Mucosa of stomach (tissue), 1 donor: ENCODE measurements at regions not wholly inside any gene's neighbourhood (a gene's known extent, or its start where the extent isn't known, plus 50 kb on each side); places are given as distances from the start of the nearest gene placed in this dataset.

Experiments
- H3K27me3 ChIP-seq: one replicate; pipeline ENCODE4 v1.7.0; 2013; ENCODE audit warnings: mild to moderate bottlenecking, low read length; ENCODE audit not compliant: control insufficient read depth, insufficient read depth
- H3K36me3 ChIP-seq: one replicate; pipeline ENCODE4 v1.7.0; 2013; ENCODE audit warnings: low read length; ENCODE audit not compliant: control insufficient read depth, insufficient read depth
- H3K4me1 ChIP-seq: one replicate; pipeline ENCODE4 v1.7.0; 2013; ENCODE audit warnings: mild to moderate bottlenecking, low read length; ENCODE audit not compliant: control insufficient read depth, insufficient read depth
- H3K4me3 ChIP-seq: one replicate; pipeline ENCODE4 v1.7.0; 2013; ENCODE audit warnings: low read length
- H3K9ac ChIP-seq: one replicate; pipeline ENCODE4 v1.7.0; 2013; ENCODE audit warnings: mild to moderate bottlenecking, low read length, moderate library complexity
- H3K9me3 ChIP-seq: one replicate; pipeline ENCODE4 v1.7.0; 2013; ENCODE audit warnings: mild to moderate bottlenecking, low read length, moderate library complexity; ENCODE audit not compliant: control insufficient read depth
- donor health status: Pancreatic carcinoma.

DNA sequence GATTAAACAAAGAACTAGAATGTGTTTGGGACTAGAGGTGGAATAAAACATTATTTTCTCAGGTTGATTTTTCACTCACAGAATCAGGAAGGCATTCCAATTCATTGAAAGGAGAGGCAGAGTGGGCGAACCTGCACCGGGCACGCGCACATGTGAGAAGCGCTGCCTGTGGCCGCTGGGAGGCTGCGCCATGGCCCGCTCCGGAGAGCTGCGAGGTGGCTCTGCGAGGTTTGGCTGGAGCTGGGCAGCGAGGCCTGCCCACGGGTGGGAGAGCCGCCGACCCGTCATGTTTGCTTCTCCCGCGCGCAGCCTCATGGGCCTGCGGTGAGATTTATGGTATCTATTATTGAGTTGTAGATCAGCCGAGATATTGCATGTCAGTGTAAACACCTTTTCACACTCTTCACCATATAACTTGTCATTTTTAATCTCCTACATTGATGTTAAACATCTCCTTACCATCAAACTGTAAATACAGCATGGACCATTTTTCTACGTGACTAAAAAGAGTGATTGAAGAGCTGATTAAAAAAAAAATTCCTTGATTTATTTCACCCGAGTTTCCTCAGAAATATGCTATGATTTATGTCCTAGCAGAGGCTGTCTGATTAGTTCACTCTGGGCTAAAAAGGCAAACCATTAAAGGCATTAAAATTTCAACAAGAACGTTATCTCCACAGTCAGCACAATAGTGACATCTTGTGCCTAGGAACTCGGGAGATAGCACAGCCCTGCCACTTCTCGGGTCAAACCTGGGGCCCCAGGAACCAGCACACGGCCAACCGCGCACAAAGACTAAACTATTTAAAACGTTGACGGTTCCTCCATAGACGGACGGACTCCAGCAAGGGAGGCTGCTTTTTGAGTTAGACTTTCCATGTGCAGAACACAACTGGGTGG is 96.6 kb upstream of the RNF32 start:
- Histone ChIP-seq H3K36me3 (no peaks in the 10 kb centered on the region), H3K9ac (no peak overlapping the region)

DNA sequence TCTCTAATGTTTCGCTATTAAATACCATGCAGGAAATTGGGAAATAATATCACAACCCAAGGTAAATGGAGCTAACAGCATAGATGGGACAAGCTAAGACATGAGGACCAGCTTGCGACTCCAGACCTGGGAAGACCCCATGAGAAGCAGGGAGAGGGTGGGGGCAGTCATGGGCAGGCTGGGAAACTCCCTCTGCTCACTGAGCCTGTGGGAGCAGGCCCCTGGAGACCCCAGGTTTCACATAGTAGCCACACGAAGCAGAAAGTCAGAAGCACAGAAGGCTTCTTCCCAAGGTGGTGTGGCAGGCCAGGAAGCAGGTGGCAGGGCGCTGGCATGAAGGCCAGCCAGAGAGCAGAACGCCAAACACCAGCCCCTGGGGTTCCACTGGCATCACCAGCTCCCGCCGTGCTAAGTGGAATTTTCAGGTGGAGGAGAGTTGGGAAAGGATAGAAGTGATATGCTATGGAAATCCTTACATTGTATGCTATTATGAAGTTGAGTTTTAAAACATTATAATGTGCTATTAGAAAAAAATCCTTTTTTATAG is 99.9 kb upstream of the RNF32 start:
- H3K9ac ChIP-seq: no peak overlapping the region
- H3K4me3 ChIP-seq: no peak overlapping the region
- no peaks in the 10 kb centered on the region for H3K9me3 ChIP-seq
- H3K4me1 ChIP-seq: peaks cover 4% of the 10 kb centered on the region
- H3K27me3 ChIP-seq: no peaks in the 10 kb centered on the region
- no peaks in the 10 kb centered on the region for H3K36me3 ChIP-seq

More for the DNA sequence above, 96.6 kb upstream of the RNF32 start:
- Histone ChIP-seq H3K27me3 (no peaks in the 10 kb centered on the region), H3K4me1 (peaks cover 4% of the 10 kb centered on the region), H3K9me3 (no peaks in the 10 kb centered on the region), H3K4me3 (no peak overlapping the region)

- H3K27me3 ChIP-seq: no peaks in the 10 kb centered on the region
- peaks cover 4% of the 10 kb centered on the region for H3K4me1 ChIP-seq
- no peaks in the 10 kb centered on the region for H3K36me3 ChIP-seq
- no peaks in the 10 kb centered on the region for H3K9me3 ChIP-seq
- H3K9ac ChIP-seq: no peak overlapping the region
- no peak overlapping the region for H3K4me3 ChIP-seq
Observed at GRCh38 chr7:156539999-156540398, 100.6 kb upstream of the RNF32 start.

DNA sequence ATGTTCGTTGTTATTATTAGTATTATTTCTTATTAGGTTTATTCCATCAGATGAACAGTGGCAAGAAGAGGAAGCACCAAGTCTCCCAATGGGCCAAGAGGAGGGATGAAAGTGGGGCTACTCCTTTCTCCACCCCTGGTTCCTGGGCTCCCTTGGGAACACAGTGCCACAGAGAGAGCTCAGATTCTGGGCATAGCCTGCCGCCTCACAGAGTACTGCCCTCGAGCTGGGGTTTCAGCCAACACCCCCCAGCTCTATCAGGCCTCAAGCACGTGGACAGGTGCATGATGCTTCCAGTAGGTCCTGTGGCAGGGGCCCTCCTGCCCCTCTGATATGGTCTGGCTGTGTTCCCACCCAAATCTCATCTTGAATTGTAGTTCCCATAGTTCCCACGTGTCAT is 103.6 kb upstream of the RNF32 start:
- Histone ChIP-seq H3K4me3 (no peak overlapping the region), H3K9me3 (no peaks in the 10 kb centered on the region), H3K27me3 (no peaks in the 10 kb centered on the region), H3K9ac (no peak overlapping the region), H3K4me1 (no peaks in the 10 kb centered on the region), H3K36me3 (no peaks in the 10 kb centered on the region)

DNA sequence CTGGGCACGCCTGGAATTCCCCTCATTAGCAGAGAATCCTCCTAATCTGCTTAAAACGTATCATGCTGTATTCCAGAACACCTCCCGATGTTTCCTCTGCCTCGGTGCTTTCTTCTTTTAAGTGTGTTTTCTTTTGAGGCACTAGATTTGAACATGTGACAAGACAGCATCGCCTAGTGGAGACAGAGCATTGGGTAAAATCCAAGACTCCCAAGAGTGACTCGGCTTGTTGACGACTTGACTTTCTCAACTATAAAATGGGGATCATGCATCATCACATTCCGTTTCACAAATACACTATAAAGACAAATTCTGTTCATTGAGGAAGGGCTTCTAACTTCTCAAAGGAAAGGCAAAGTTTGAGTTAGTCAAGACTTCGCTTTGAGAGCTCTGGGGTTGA is 105.6 kb upstream of the RNF32 start:
- Histone ChIP-seq H3K4me3 (no peak overlapping the region), H3K9me3 (no peaks in the 10 kb centered on the region), H3K27me3 (no peaks in the 10 kb centered on the region), H3K9ac (no peak overlapping the region), H3K4me1 (no peaks in the 10 kb centered on the region), H3K36me3 (no peaks in the 10 kb centered on the region)

DNA sequence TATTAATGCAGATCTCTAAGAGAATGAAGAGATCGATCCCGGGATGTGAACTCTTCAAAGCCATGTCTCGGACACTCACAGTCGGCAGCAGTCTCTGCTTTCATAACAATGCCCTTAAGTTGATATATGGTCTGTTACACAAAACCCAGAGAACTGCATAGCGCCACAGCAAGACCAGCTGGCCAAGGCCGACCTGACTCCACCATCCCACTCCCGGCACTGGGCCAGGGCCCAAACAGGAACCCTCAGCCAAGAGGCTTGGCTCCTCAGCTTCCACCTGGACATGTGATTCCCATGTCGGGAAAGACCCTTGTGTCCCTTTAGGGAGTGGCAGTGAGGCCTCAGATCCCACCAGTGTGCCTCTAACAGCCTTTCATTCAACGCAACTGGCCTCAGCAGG is 106.6 kb upstream of the RNF32 start:
- Histone ChIP-seq H3K36me3 (no peaks in the 10 kb centered on the region), H3K9ac (no peak overlapping the region), H3K27me3 (no peaks in the 10 kb centered on the region), H3K4me3 (no peak overlapping the region), H3K9me3 (no peaks in the 10 kb centered on the region), H3K4me1 (no peaks in the 10 kb centered on the region)

GRCh38 chr7:156533420-156533819 is 107.2 kb upstream of the RNF32 start:
- H3K9ac ChIP-seq: no peak overlapping the region

GRCh38 chr7:156532016-156532602 is 108.5 kb upstream of the RNF32 start:
- Histone ChIP-seq H3K27me3 (no peaks in the 10 kb centered on the region), H3K9ac (no peak overlapping the region), H3K9me3 (no peaks in the 10 kb centered on the region), H3K36me3 (no peaks in the 10 kb centered on the region), H3K4me1 (peaks cover 9% of the 10 kb centered on the region), H3K4me3 (no peak overlapping the region)

More at GRCh38 chr7:156533420-156533819, 107.2 kb upstream of the RNF32 start:
- Histone ChIP-seq H3K27me3 (no peaks in the 10 kb centered on the region), H3K36me3 (no peaks in the 10 kb centered on the region), H3K4me3 (no peak overlapping the region), H3K9me3 (no peaks in the 10 kb centered on the region), H3K4me1 (no peaks in the 10 kb centered on the region)

GRCh38 chr7:156529956-156530355 is 110.6 kb upstream of the RNF32 start:
- Histone ChIP-seq H3K36me3 (no peaks in the 10 kb centered on the region), H3K9ac (no peak overlapping the region), H3K4me1 (peaks cover 9% of the 10 kb centered on the region), H3K4me3 (no peak overlapping the region), H3K9me3 (no peaks in the 10 kb centered on the region), H3K27me3 (no peaks in the 10 kb centered on the region)

GRCh38 chr7:156527458-156527890 is 113.1 kb upstream of the RNF32 start:
- H3K36me3 ChIP-seq: no peaks in the 10 kb centered on the region
- no peak overlapping the region for H3K9ac ChIP-seq
- no peaks in the 10 kb centered on the region for H3K27me3 ChIP-seq
- peaks cover 9% of the 10 kb centered on the region for H3K4me1 ChIP-seq
- H3K4me3 ChIP-seq: no peak overlapping the region
- H3K9me3 ChIP-seq: no peaks in the 10 kb centered on the region

- no peaks in the 10 kb centered on the region for H3K9me3 ChIP-seq
- no peak overlapping the region for H3K9ac ChIP-seq
- H3K36me3 ChIP-seq: no peaks in the 10 kb centered on the region
- peaks cover 9% of the 10 kb centered on the region for H3K4me1 ChIP-seq
- no peaks in the 10 kb centered on the region for H3K27me3 ChIP-seq
- H3K4me3 ChIP-seq: no peak overlapping the region
Observed at GRCh38 chr7:156524818-156525597, 115.6 kb upstream of the RNF32 start.
